IMR-90 (cell line): ENCODE measurements at regions not wholly inside any gene's neighbourhood (a gene's known extent, or its start where the extent isn't known, plus 50 kb on each side); places are given as distances from the start of the nearest gene placed in this dataset.

Source experiments
- ATAC-seq: fragments of 200-7000 bp; cut with Tn5 transposase; 2 replicates; pipeline ENCODE4 v1.9.1; 2020; ENCODE audit warnings: low read depth, mild to moderate bottlenecking, moderate library complexity
- BruUV-seq: library from RNA; stranded (reverse); fragments of 400-500 nt; replicated peaks from 2 replicates; lab custom pipeline; 2021; lab: Mats Ljungman, UMichigan
- CTCF ChIA-PET: fragments of 300-600 bp; formaldehyde crosslinking; extraction: SDS; loops from one replicate; lab custom pipeline; 2021; ENCODE audit warnings: antibody characterized with exemption; lab: Yijun Ruan, JAX
- POLR2A ChIA-PET: fragments of 300-600 bp; sonication (Branson Sonifier 250); formaldehyde crosslinking; loops from one replicate; lab custom pipeline; 2022; ENCODE audit warnings: antibody characterized with exemption; ENCODE audit not compliant: unreplicated experiment; lab: Charles Lee
- DNase-seq: peaks from one replicate; pipeline ENCODE4 v3.0.0; 2013
- H2AFZ ChIP-seq: replicated peaks from 2 replicates; pipeline ENCODE3; 2013; ENCODE audit warnings: low read length, mild to moderate bottlenecking; ENCODE audit not compliant: poor library complexity
- H2AK5ac ChIP-seq: 2 replicates; pipeline ENCODE4 v1.6.1; 2013; ENCODE audit warnings: low read depth, low read length, inconsistent platforms
- H2AK9ac ChIP-seq: replicated peaks from 2 replicates; pipeline ENCODE3; 2013; ENCODE audit warnings: mild to moderate bottlenecking, low read depth, low read length, moderate library complexity; ENCODE audit not compliant: poor library complexity
- H2BK120ac ChIP-seq: 2 replicates; pipeline ENCODE4 v1.6.1; 2013; ENCODE audit warnings: low read depth, low read length, inconsistent platforms
- H2BK15ac ChIP-seq: 3 replicates; pipeline ENCODE4 v1.6.1; 2013; ENCODE audit warnings: low read depth, low read length, inconsistent platforms
- H2BK20ac ChIP-seq: 2 replicates; pipeline ENCODE4 v1.6.1; 2013; ENCODE audit warnings: low read depth, mild to moderate bottlenecking, inconsistent platforms, low read length, moderate library complexity
- H2BK5ac ChIP-seq: 2 replicates; pipeline ENCODE4 v1.6.1; 2013; ENCODE audit warnings: mild to moderate bottlenecking, low read depth, low read length, inconsistent platforms; ENCODE audit not compliant: poor library complexity, severe bottlenecking
- H3K14ac ChIP-seq: replicated peaks from 2 replicates; pipeline ENCODE4 v1.6.1; 2013; ENCODE audit warnings: low read depth, low read length, inconsistent platforms
- H3K18ac ChIP-seq: 2 replicates; pipeline ENCODE4 v1.6.1; 2013; ENCODE audit warnings: low read depth, low read length, control low read depth
- H3K23ac ChIP-seq: 2 replicates; pipeline ENCODE4 v1.6.1; 2013; ENCODE audit warnings: low read depth, low read length, inconsistent platforms
- H3K27ac ChIP-seq: 2 replicates; pipeline ENCODE4 v1.5.1; 2013; ENCODE audit warnings: mild to moderate bottlenecking, control low read depth, low read length; ENCODE audit not compliant: insufficient read depth
- H3K27me3 ChIP-seq: 2 replicates; pipeline ENCODE4 v1.6.1; 2013; ENCODE audit warnings: low read length; ENCODE audit not compliant: control insufficient read depth, insufficient read depth
- H3K36me3 ChIP-seq: 2 replicates; pipeline ENCODE4 v1.6.1; 2013; ENCODE audit warnings: low read length, mixed read lengths; ENCODE audit not compliant: control insufficient read depth, insufficient read depth
- H3K4ac ChIP-seq: 2 replicates; pipeline ENCODE4 v1.6.1; 2013; ENCODE audit warnings: low read depth, low read length, inconsistent platforms
- H3K4me1 ChIP-seq: 2 replicates; pipeline ENCODE4 v1.6.1; 2013; ENCODE audit warnings: low read length, mixed read lengths; ENCODE audit not compliant: control insufficient read depth, insufficient read depth
- H3K4me2 ChIP-seq: 2 replicates; pipeline ENCODE4 v1.6.1; 2013; ENCODE audit warnings: low read depth, mild to moderate bottlenecking, control low read depth, low read length, moderate library complexity
- H3K4me3 ChIP-seq: 2 replicates; pipeline ENCODE4 v1.5.1; 2013; ENCODE audit warnings: low read depth, mild to moderate bottlenecking, control low read depth, low read length, moderate library complexity; ENCODE audit not compliant: insufficient read depth
- H3K56ac ChIP-seq: 2 replicates; pipeline ENCODE4 v1.6.1; 2013; ENCODE audit warnings: low read length, inconsistent platforms; ENCODE audit not compliant: insufficient read depth; ENCODE audit errors: extremely low read depth
- H3K79me1 ChIP-seq, 2 experiments: 2 replicates each; pipeline ENCODE4 v1.6.1; 2013; ENCODE audit warnings: low read length in 2 of 2, inconsistent platforms in 1 of 2, low read depth in 1 of 2
- H3K9ac ChIP-seq: 2 replicates; pipeline ENCODE4 v1.6.1; 2013; ENCODE audit warnings: low read depth, low read length, control low read depth
- H3K9me1 ChIP-seq: 2 replicates; pipeline ENCODE4 v1.6.1; 2013; ENCODE audit warnings: low read length, inconsistent platforms; ENCODE audit not compliant: insufficient read depth
- H3K9me3 ChIP-seq: 2 replicates; pipeline ENCODE4 v1.6.1; 2013; ENCODE audit warnings: low read length; ENCODE audit not compliant: control insufficient read depth, insufficient read depth
- H4K20me1 ChIP-seq: 2 replicates; pipeline ENCODE4 v1.6.1; 2013; ENCODE audit warnings: low read length, inconsistent platforms; ENCODE audit not compliant: insufficient read depth
- H4K5ac ChIP-seq: 2 replicates; pipeline ENCODE4 v1.6.1; 2013; ENCODE audit warnings: mild to moderate bottlenecking, low read depth, low read length, control low read depth
- H4K8ac ChIP-seq, 2 experiments: 2 replicates each; pipeline ENCODE4 v1.6.1; 2013; ENCODE audit warnings: low read depth in 2 of 2, low read length in 2 of 2, control low read depth in 1 of 2, inconsistent platforms in 1 of 2
- H4K91ac ChIP-seq: 2 replicates; pipeline ENCODE4 v1.6.1; 2013; ENCODE audit warnings: low read depth, low read length, inconsistent platforms; ENCODE audit not compliant: insufficient read depth
- BHLHE40 ChIP-seq: fragments of 150-350 bp; IDR thresholded peaks from 2 replicates; pipeline ENCODE4 v1.6.1; 2016; ENCODE audit warnings: mild to moderate bottlenecking, low read depth, low read length
- MAFK ChIP-seq: IDR thresholded peaks from 2 replicates; pipeline ENCODE4 v1.6.1; 2012; ENCODE audit warnings: low read depth, low read length, improper control_type of control experiment
- RCOR1 ChIP-seq: IDR thresholded peaks from 2 replicates; pipeline ENCODE4 v1.6.1; 2012; ENCODE audit warnings: mild to moderate bottlenecking, low read length, improper control_type of control experiment; ENCODE audit not compliant: insufficient replicate concordance
- WGBS, 2 experiments: methylation state at CpG; one replicate each; pipeline versions ENCODE4 v1.1.5 to v1.1.7; 2013; ENCODE audit warnings: missing lambda C conversion rate in 2 of 2; ENCODE audit not compliant: insufficient read length in 1 of 2; ENCODE audit errors: extremely low coverage in 2 of 2; 5-methylcytosine and 5-hydroxymethylcytosine counted together
- dilution Hi-C: fragments of 300-500 bp; cut with HindIII; formaldehyde crosslinking; loops from one replicate; pipeline ENCODE4 v1.14.3; 2018; ENCODE audit warnings: low sequenced_read_pairs; ENCODE audit not compliant: unreplicated experiment
- in situ Hi-C: fragments of 300-500 bp; cut with MboI; formaldehyde crosslinking; loops from 3 replicates; pipeline ENCODE4 v1.14.3; 2019; ENCODE audit warnings: low sequenced_read_pairs, inconsistent platforms, mixed read lengths
- intact Hi-C: fragments of 100-400 bp; cut with micrococcal nuclease; formaldehyde crosslinking; loops from 2 replicates; pipeline ENCODE4 v1.10.0; 2022
- TF ChIP-seq, protein P1 (sequence below): conservative IDR thresholded peaks from 2 replicates; pipeline ENCODE4 v1.5.1; 2012; ENCODE audit warnings: mild to moderate bottlenecking, low read depth, low read length, improper control_type of control experiment

DNA sequence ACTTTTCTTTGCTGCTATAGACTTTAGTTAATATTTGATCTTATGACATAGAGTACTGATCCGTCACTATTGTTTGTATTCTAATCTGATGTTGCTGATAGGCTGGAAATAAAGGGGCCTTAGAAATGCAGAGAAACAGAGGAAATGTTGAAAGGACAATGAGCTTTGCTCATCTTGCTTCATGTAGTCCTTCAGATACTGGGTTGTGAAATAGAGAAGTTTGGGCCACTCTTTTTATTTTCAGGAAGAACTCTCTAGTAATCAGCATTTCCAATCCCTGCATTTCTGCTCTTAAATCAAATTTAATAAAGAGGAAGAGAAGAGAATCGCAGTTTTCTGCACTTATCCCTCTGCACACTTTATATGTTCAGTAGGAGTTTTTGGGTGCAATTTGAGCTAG lies 192.8 kb upstream of the THBS1 start:
- Histone ChIP-seq H3K27ac (no peak overlapping the region), H3K4me2 (no peak overlapping the region), H2AFZ (no peak overlapping the region), H3K4ac (no peak overlapping the region), H3K9me3 (no peaks in the 10 kb centered on the region), H2BK20ac (no peak overlapping the region), H3K4me3 (no peak overlapping the region), H4K5ac (no peak overlapping the region), H3K18ac (no peak overlapping the region; the same call in 1 of the 2 replicates), H3K36me3 (no peaks in the 10 kb centered on the region), H3K4me1 (peaks cover 2% of the 10 kb centered on the region; the same call in 1 of the 2 replicates), H3K56ac (no peak overlapping the region), H2BK5ac (no peak overlapping the region), H2AK9ac (no peak overlapping the region), H4K8ac (no peak overlapping the region), H3K9ac (no peak overlapping the region), H2BK120ac (no peak overlapping the region), H2BK15ac (no peak overlapping the region), H3K23ac (no peak overlapping the region), H3K27me3 (no peaks in the 10 kb centered on the region), H4K20me1 (no peaks in the 10 kb centered on the region), H2AK5ac (no peak overlapping the region), H3K9me1 (no peaks in the 10 kb centered on the region), H4K91ac (no peak overlapping the region), H3K14ac (no peak overlapping the region), H3K79me1 (no peaks in the 10 kb centered on the region)
- no peak for ATAC-seq
- ChIA-PET POLR2A (no interaction called here), CTCF (no interaction called here)
- no peak for DNase-seq
- intact Hi-C loops (no loop called here), dilution Hi-C loops (no loop called here), in situ Hi-C loops (no loop called here)
- WGBS, 2 experiments = 60% methylated on average over 1 of the region's 2 CpGs; no CpG with 5 or more reads in 1 of the 2 experiments
- BruUV-seq = no TSS peak
- TF ChIP-seq MAFK = no peak
- no peak for TF ChIP-seq BHLHE40
- TF ChIP-seq, protein P1, sequence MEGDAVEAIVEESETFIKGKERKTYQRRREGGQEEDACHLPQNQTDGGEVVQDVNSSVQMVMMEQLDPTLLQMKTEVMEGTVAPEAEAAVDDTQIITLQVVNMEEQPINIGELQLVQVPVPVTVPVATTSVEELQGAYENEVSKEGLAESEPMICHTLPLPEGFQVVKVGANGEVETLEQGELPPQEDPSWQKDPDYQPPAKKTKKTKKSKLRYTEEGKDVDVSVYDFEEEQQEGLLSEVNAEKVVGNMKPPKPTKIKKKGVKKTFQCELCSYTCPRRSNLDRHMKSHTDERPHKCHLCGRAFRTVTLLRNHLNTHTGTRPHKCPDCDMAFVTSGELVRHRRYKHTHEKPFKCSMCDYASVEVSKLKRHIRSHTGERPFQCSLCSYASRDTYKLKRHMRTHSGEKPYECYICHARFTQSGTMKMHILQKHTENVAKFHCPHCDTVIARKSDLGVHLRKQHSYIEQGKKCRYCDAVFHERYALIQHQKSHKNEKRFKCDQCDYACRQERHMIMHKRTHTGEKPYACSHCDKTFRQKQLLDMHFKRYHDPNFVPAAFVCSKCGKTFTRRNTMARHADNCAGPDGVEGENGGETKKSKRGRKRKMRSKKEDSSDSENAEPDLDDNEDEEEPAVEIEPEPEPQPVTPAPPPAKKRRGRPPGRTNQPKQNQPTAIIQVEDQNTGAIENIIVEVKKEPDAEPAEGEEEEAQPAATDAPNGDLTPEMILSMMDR = no peak
- TF ChIP-seq RCOR1 = no peak
